ENCODE measurements at regions not wholly inside any gene's neighbourhood (a gene's known extent, or its start where the extent isn't known, plus 50 kb on each side); places are given as distances from the start of the nearest gene placed in this dataset.

DNA sequence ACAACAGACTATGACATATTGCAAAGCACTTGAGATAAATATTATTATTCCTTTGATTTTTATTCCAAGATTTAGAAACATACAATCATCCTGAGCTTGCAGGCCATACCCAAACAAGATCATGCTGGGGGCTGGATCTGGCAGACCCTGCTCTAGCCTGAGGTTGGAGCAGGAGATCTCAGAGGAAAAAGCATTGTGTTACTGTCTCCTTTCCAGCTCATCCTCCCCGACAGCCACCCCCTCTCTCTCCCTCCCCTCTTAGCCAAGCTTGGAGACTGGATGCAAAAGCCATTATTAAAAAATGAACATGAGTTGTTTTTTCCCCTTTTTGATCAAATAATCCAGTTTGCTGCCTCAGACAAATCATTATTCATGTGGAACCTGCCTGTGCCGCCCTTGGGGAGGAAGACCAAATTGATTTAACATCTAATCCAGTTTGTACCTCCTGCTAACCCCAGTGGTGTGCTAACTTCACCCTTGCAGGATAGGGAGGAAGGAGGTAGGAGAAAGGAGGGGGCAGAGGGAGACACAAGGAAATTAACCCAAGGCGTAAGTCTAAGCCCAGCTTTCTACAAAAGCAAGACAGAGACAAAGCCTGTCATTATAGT, 565.8 kb upstream of the TBX3 start:
- Mint-ChIP-seq H3K27ac (no peak overlapping the region), H3K9me3 (no peaks in the 10 kb centered on the region), H3K27me3 (no peaks in the 10 kb centered on the region), H3K36me3 (ENCODE audit: low read depth) (no peaks in the 10 kb centered on the region), H3K4me3 (no peak overlapping the region), H3K4me1 (no peaks in the 10 kb centered on the region)
- CTCF ChIA-PET = no interaction called here
- no peak for ATAC-seq (ENCODE audit: low read depth)
- TF ChIP-seq, protein P1, sequence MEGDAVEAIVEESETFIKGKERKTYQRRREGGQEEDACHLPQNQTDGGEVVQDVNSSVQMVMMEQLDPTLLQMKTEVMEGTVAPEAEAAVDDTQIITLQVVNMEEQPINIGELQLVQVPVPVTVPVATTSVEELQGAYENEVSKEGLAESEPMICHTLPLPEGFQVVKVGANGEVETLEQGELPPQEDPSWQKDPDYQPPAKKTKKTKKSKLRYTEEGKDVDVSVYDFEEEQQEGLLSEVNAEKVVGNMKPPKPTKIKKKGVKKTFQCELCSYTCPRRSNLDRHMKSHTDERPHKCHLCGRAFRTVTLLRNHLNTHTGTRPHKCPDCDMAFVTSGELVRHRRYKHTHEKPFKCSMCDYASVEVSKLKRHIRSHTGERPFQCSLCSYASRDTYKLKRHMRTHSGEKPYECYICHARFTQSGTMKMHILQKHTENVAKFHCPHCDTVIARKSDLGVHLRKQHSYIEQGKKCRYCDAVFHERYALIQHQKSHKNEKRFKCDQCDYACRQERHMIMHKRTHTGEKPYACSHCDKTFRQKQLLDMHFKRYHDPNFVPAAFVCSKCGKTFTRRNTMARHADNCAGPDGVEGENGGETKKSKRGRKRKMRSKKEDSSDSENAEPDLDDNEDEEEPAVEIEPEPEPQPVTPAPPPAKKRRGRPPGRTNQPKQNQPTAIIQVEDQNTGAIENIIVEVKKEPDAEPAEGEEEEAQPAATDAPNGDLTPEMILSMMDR (IDR thresholded peaks at IDR 0.05) = no peak
- POLR2A ChIA-PET = no interaction called here
- intact Hi-C loops (cut with micrococcal nuclease) = no loop called here
- DNase-seq = no peak

DNA sequence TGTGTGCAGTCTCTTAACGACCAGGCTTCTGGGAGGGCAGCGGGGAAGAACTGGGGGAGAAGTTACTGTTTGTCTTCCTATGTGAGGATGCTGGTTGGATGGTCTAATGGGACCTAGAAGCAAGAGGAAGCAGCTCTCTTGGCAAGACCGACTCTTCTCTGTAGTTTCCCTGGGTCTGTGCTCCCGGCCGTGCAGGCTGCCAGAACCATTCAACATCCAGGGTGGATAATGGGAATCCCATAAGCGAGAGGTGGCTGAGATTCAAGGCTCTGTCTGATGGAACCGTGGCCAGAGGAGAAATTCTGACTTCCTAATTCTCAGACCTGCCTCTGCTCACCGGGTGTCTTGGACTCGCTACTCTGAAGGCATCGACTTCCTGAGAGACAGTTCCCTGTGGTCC, 561.0 kb upstream of the TBX3 start:
- H3K4me3 Mint-ChIP-seq = no peak overlapping the region
- H3K36me3 Mint-ChIP-seq (ENCODE audit: low read depth) = no peaks in the 10 kb centered on the region
- ChIA-PET POLR2A (no interaction called here), CTCF (no interaction called here)
- intact Hi-C loops (cut with micrococcal nuclease) = no loop called here
- TF ChIP-seq, protein P1 (IDR thresholded peaks at IDR 0.05) = no peak
- no peaks in the 10 kb centered on the region for H3K9me3 Mint-ChIP-seq
- H3K27me3 Mint-ChIP-seq = no peaks in the 10 kb centered on the region
- no peak for ATAC-seq (ENCODE audit: low read depth)
- H3K4me1 Mint-ChIP-seq = no peaks in the 10 kb centered on the region
- no peak overlapping the region for H3K27ac Mint-ChIP-seq
- no peak for DNase-seq

GRCh38 chr12:115243933-115244628, 560.1 kb upstream of the TBX3 start:
- POLR2A ChIA-PET = no interaction called here

GRCh38 chr12:115240251-115240650, 556.3 kb upstream of the TBX3 start:
- ATAC-seq (ENCODE audit: low read depth) = no peak
- Mint-ChIP-seq H3K27me3 (no peaks in the 10 kb centered on the region), H3K4me1 (no peaks in the 10 kb centered on the region), H3K4me3 (no peak overlapping the region), H3K36me3 (ENCODE audit: low read depth) (no peaks in the 10 kb centered on the region), H3K9me3 (no peaks in the 10 kb centered on the region), H3K27ac (no peak overlapping the region)
- ChIA-PET CTCF (no interaction called here), POLR2A (no interaction called here)
- no peak for DNase-seq
- TF ChIP-seq, protein P1 (IDR thresholded peaks at IDR 0.05) = no peak
- intact Hi-C loops (cut with micrococcal nuclease) = no loop called here

More at GRCh38 chr12:115243933-115244628, 560.1 kb upstream of the TBX3 start:
- H3K9me3 Mint-ChIP-seq = no peaks in the 10 kb centered on the region
- H3K4me1 Mint-ChIP-seq = no peaks in the 10 kb centered on the region
- no peak overlapping the region for H3K27ac Mint-ChIP-seq
- TF ChIP-seq, protein P1 (IDR thresholded peaks at IDR 0.05) = no peak
- intact Hi-C loops (cut with micrococcal nuclease) = no loop called here
- DNase-seq (no peak), ATAC-seq (ENCODE audit: low read depth) (no peak)
- H3K36me3 Mint-ChIP-seq (ENCODE audit: low read depth) = no peaks in the 10 kb centered on the region
- no peaks in the 10 kb centered on the region for H3K27me3 Mint-ChIP-seq
- CTCF ChIA-PET = no interaction called here
- no peak overlapping the region for H3K4me3 Mint-ChIP-seq

DNA sequence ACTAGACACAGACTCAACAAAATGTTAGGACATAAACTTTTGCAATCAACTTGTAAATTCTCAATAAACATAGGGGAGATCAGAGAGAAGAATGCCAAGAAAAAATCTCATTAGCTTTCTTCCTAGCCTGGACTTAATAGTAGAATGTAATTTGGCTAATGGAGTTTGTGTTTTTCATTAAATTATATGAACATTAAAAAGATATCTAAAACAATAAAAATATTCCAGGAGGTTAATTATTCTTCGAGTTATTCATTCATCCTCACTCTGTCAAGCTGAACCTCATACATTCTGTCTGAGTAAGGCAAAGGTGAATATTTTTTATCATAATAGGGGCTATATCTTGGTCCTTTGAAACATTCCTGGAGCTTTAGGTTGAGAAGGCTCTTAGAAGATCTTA, 551.9 kb upstream of the TBX3 start:
- H3K9me3 Mint-ChIP-seq = no peaks in the 10 kb centered on the region
- H3K4me1 Mint-ChIP-seq = no peaks in the 10 kb centered on the region
- no peaks in the 10 kb centered on the region for H3K36me3 Mint-ChIP-seq (ENCODE audit: low read depth)
- ATAC-seq (ENCODE audit: low read depth) (no peak), DNase-seq (no peak)
- no peak overlapping the region for H3K4me3 Mint-ChIP-seq
- ChIA-PET CTCF (no interaction called here), POLR2A (no interaction called here)
- no peaks in the 10 kb centered on the region for H3K27me3 Mint-ChIP-seq
- H3K27ac Mint-ChIP-seq = no peak overlapping the region
- intact Hi-C loops (cut with micrococcal nuclease) = no loop called here
- TF ChIP-seq, protein P1 (IDR thresholded peaks at IDR 0.05) = no peak

Measured in activated B cell treated with CpG ODN at 0.5 μM for 24 hours (primary cell).